GM12874 (cell line): ENCODE measurements at regions not wholly inside any gene's neighbourhood (a gene's known extent, or its start where the extent isn't known, plus 50 kb on each side); places are given as distances from the start of the nearest gene placed in this dataset.

Source experiments
- CTCF ChIP-seq: IDR thresholded peaks from 2 replicates; pipeline ENCODE4 v1.5.1; 2011; ENCODE audit warnings: low read depth, mild to moderate bottlenecking, control low read depth, low read length, moderate library complexity; ENCODE audit not compliant: insufficient read depth

GRCh38 chr6:140663772-140664171, 1289.3 kb upstream of the CITED2 start:
- TF ChIP-seq CTCF: no peak

GRCh38 chr6:140663094-140663493, 1288.6 kb upstream of the CITED2 start:
- no peak for TF ChIP-seq CTCF

GRCh38 chr6:140661691-140662090, 1287.2 kb upstream of the CITED2 start:
- TF ChIP-seq CTCF: no peak

- TF ChIP-seq CTCF: no peak
Observed at GRCh38 chr6:140660295-140660694, 1285.8 kb upstream of the CITED2 start.

- TF ChIP-seq CTCF: no peak
Observed at GRCh38 chr6:140653972-140654371, 1279.5 kb upstream of the CITED2 start.

- no peak for TF ChIP-seq CTCF
Observed at GRCh38 chr6:140653506-140653905, 1279.1 kb upstream of the CITED2 start.

GRCh38 chr6:140644017-140644416, 1269.6 kb upstream of the CITED2 start:
- no peak for TF ChIP-seq CTCF

- TF ChIP-seq CTCF: no peak
Observed at GRCh38 chr6:140641412-140641811, 1267.0 kb upstream of the CITED2 start.
